Fibroblast of lung (primary cell): ENCODE measurements at regions not wholly inside any gene's neighbourhood (a gene's known extent, or its start where the extent isn't known, plus 50 kb on each side); places are given as distances from the start of the nearest gene placed in this dataset.

Experiments used
- DNase-seq, 2 donors: peaks; one replicate each; pipeline versions ENCODE4 v3.0.0 to v3.0.0-alpha.2; 2010; ENCODE audit warnings: low read depth in 2 of 2
- H2AFZ ChIP-seq: 2 replicates; pipeline ENCODE4 v1.5.1; 2012; ENCODE audit warnings: low read length, control low read depth, inconsistent platforms
- H3K27ac ChIP-seq: 2 replicates; pipeline ENCODE4 v1.5.1; 2011; ENCODE audit warnings: low read length, control low read depth; ENCODE audit not compliant: insufficient read depth
- H3K27me3 ChIP-seq: 2 replicates; pipeline ENCODE4 v1.5.1; 2011; ENCODE audit warnings: mild to moderate bottlenecking, low read length; ENCODE audit not compliant: control insufficient read depth, insufficient read depth
- H3K36me3 ChIP-seq: 2 replicates; pipeline ENCODE4 v1.5.1; 2011; ENCODE audit warnings: low read length; ENCODE audit not compliant: control insufficient read depth, insufficient read depth
- H3K4me1 ChIP-seq: 2 replicates; pipeline ENCODE4 v1.5.1; 2011; ENCODE audit warnings: low read length; ENCODE audit not compliant: control insufficient read depth, insufficient read depth; ENCODE audit errors: extremely low read depth
- H3K4me2 ChIP-seq: 2 replicates; pipeline ENCODE4 v1.5.1; 2011; ENCODE audit warnings: low read length, control low read depth; ENCODE audit not compliant: insufficient read depth; ENCODE audit errors: extremely low read depth
- H3K4me3 ChIP-seq, 4 experiments: fragments of 200-600 bp in 1 of 4; sonication (generic) in 1 of 4; replicated peaks in 1 of 4; 2 replicates each; pipeline ENCODE4 v1.5.1; 2011 to 2016; ENCODE audit warnings: low read length in 4 of 4, low read depth in 3 of 4, mild to moderate bottlenecking in 3 of 4, control low read depth in 2 of 4, inconsistent platforms in 1 of 4, mixed read lengths in 1 of 4; ENCODE audit not compliant: insufficient read depth in 1 of 4; ENCODE audit errors: control extremely low read depth in 1 of 4
- H3K79me2 ChIP-seq: 2 replicates; pipeline ENCODE4 v1.5.1; 2012; ENCODE audit warnings: mild to moderate bottlenecking, low read length, inconsistent platforms; ENCODE audit not compliant: control insufficient read depth, insufficient read depth
- H3K9ac ChIP-seq: 2 replicates; pipeline ENCODE4 v1.5.1; 2011; ENCODE audit warnings: mild to moderate bottlenecking, low read length, control low read depth; ENCODE audit not compliant: insufficient read depth
- H3K9me3 ChIP-seq: 2 replicates; pipeline ENCODE4 v1.5.1; 2012; ENCODE audit warnings: low read depth, low read length; ENCODE audit not compliant: control insufficient read depth, insufficient read depth
- H4K20me1 ChIP-seq: 2 replicates; pipeline ENCODE4 v1.5.1; 2011; ENCODE audit warnings: low read length; ENCODE audit not compliant: control insufficient read depth, insufficient read depth; ENCODE audit errors: extremely low read depth
- CTCF ChIP-seq, 2 donors: IDR thresholded peaks in 1 of 2; conservative IDR thresholded peaks in 1 of 2; 1 replicate in 1 of 2; 2 replicates in 1 of 2; pipeline ENCODE4 v1.5.1; 2011 to 2012; ENCODE audit warnings: low read length in 2 of 2, control low read depth in 1 of 2, inconsistent platforms in 1 of 2, low read depth in 1 of 2, mild to moderate bottlenecking in 1 of 2
- EZH2 ChIP-seq: IDR thresholded peaks from 2 replicates; pipeline ENCODE4 v1.5.1; 2012; ENCODE audit warnings: low read length, control low read depth, mild to moderate bottlenecking; ENCODE audit errors: missing control alignments

- H3K4me2 ChIP-seq = no peak overlapping the region
- H3K4me1 ChIP-seq = no peaks in the 10 kb centered on the region
- no peaks in the 10 kb centered on the region for H3K9me3 ChIP-seq
- H3K9ac ChIP-seq = no peak overlapping the region
- H3K79me2 ChIP-seq = no peaks in the 10 kb centered on the region
- DNase-seq = no peak
- no peak overlapping the region for H3K27ac ChIP-seq
- no peak overlapping the region for H2AFZ ChIP-seq
- H3K27me3 ChIP-seq = no peaks in the 10 kb centered on the region
- H4K20me1 ChIP-seq = no peaks in the 10 kb centered on the region
- H3K4me3 ChIP-seq = no peak overlapping the region
- no peaks in the 10 kb centered on the region for H3K36me3 ChIP-seq
- no peak for TF ChIP-seq EZH2
- no peak for TF ChIP-seq CTCF (conservative IDR thresholded peaks at IDR 0.05 in 1 of 2, IDR thresholded peaks at IDR 0.05 in 1 of 2; ENCODE audit: low read depth in 1 of 2, low read length in 2 of 2)
Measured at GRCh38 chr20:56955680-56956079, 310.8 kb downstream of the BMP7 start.

GRCh38 chr20:56956534-56956933 lies 309.9 kb downstream of the BMP7 start:
- Histone ChIP-seq H2AFZ (no peak overlapping the region), H3K79me2 (no peaks in the 10 kb centered on the region), H3K36me3 (no peaks in the 10 kb centered on the region), H3K9ac (no peak overlapping the region), H3K9me3 (no peaks in the 10 kb centered on the region), H3K4me3 (no peak overlapping the region), H3K4me1 (no peaks in the 10 kb centered on the region), H3K27me3 (no peaks in the 10 kb centered on the region), H3K27ac (no peak overlapping the region), H4K20me1 (no peaks in the 10 kb centered on the region), H3K4me2 (no peak overlapping the region)
- no peak for TF ChIP-seq CTCF (conservative IDR thresholded peaks at IDR 0.05 in 1 of 2, IDR thresholded peaks at IDR 0.05 in 1 of 2; ENCODE audit: low read depth in 1 of 2, low read length in 2 of 2)
- no peak for TF ChIP-seq EZH2
- DNase-seq = no peak

GRCh38 chr20:56957737-56958553 lies 308.5 kb downstream of the BMP7 start:
- no peaks in the 10 kb centered on the region for H3K4me1 ChIP-seq
- no peak overlapping the region for H3K9ac ChIP-seq
- no peak overlapping the region for H3K27ac ChIP-seq
- no peaks in the 10 kb centered on the region for H3K79me2 ChIP-seq
- peak in 1 of 2 donors; percentile 31 for DNase-seq
- no peaks in the 10 kb centered on the region for H3K27me3 ChIP-seq
- H3K9me3 ChIP-seq = no peaks in the 10 kb centered on the region
- TF ChIP-seq CTCF (conservative IDR thresholded peaks at IDR 0.05 in 1 of 2, IDR thresholded peaks at IDR 0.05 in 1 of 2; ENCODE audit: low read depth in 1 of 2, low read length in 2 of 2) (no peak), EZH2 (no peak)
- no peak overlapping the region for H3K4me2 ChIP-seq
- no peak overlapping the region for H2AFZ ChIP-seq
- no peaks in the 10 kb centered on the region for H4K20me1 ChIP-seq
- no peaks in the 10 kb centered on the region for H3K36me3 ChIP-seq
- no peak overlapping the region for H3K4me3 ChIP-seq
